ENCODE measurements at regions not wholly inside any gene's neighbourhood (a gene's known extent, or its start where the extent isn't known, plus 50 kb on each side); places are given as distances from the start of the nearest gene placed in this dataset.

DNA sequence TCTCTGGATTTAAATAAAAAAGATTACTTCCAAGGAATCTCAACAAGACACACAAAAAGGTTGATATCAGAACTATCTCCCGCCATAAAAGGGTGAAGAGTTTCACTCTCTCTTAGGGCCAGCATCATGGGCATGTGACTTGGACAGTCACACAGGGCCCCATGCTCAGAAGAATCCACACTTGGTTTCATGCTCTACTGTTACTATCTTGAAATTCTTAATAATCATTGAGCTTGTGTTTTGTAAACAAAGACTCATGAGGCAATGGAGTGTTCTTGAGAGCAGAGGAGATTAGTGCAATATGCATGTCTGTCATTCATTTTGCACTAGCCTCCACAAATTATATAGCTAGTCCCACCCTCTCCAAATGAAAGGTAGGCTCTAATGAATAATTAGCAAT lies 58.4 kb downstream of the HMHB1 start:
- DNase-seq = no peak

- DNase-seq = no peak
Observed at GRCh38 chr5:143870871-143871632, 59.1 kb downstream of the HMHB1 start.

DNA sequence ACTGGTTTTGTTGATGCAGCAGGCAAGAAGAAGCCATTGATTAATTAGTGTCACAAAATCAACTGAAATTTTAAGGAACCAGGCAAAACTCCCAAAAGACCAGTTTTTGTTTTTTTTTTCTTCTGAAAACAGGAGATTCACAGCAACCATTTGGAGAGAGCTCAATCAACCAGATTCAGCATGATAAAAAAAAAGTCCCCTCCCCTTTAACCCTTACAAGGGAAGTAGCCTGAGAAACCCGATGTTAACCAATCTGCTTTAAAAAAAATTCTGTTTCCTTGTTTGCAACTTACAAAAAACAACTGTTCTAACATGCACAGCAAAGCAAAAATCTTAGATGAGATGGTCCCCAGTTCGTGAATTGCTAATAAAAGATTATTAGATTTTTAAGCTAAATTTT lies 59.7 kb downstream of the HMHB1 start:
- DNase-seq = no peak

GRCh38 chr5:143874312-143874711 lies 62.4 kb downstream of the HMHB1 start:
- DNase-seq = no peak

GRCh38 chr5:143877196-143877595 lies 65.2 kb downstream of the HMHB1 start:
- no peak for DNase-seq

- DNase-seq = no peak
Observed at GRCh38 chr5:143878430-143878829, 66.5 kb downstream of the HMHB1 start.

DNA sequence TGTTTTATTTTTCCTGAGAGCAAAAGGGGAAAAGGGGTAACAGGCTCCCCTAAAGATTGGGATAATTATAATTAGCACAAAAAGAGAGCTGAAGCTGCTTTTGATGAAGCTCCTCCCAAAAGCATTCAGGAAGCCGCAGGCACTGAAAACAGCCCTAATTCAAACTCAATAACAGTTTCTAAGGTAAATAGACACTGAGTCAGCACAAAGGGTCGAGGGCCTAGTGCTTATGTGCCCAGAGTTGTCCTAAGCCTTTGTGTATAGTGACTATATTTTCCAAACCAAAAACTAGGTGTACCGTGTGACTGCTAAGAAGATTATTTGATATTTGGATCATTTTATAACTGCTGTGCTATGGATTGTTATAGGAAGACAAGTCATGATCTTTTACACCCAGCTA lies 67.7 kb downstream of the HMHB1 start:
- no peak for DNase-seq

DNA sequence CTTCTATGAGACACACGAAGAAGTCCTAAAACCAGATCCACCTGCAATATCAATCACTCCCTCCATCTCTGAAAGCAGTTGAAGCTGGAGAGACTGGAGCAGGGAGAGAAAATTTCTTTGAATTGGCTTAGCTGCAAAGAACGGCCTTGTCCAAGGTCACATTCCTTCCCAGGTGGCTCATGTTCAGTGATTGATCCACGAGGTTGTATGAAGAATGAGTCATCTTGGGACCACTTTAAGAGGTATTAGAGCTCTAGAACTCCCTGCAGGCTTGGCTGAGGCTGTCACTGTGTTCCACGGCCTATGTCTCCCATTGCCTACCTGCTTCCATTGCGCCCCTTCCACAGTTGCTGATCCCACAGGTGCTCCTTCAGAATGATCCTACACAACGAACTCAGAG lies 68.2 kb downstream of the HMHB1 start:
- no peak for DNase-seq

GRCh38 chr5:143882520-143882919 lies 70.6 kb downstream of the HMHB1 start:
- no peak for DNase-seq

- DNase-seq = no peak
Observed at GRCh38 chr5:143886096-143886495, 74.1 kb downstream of the HMHB1 start.

GRCh38 chr5:143886651-143887638 lies 75.0 kb downstream of the HMHB1 start:
- DNase-seq = no peak

- no peak for DNase-seq
Observed at GRCh38 chr5:143887903-143888665, 76.1 kb downstream of the HMHB1 start.

DNA sequence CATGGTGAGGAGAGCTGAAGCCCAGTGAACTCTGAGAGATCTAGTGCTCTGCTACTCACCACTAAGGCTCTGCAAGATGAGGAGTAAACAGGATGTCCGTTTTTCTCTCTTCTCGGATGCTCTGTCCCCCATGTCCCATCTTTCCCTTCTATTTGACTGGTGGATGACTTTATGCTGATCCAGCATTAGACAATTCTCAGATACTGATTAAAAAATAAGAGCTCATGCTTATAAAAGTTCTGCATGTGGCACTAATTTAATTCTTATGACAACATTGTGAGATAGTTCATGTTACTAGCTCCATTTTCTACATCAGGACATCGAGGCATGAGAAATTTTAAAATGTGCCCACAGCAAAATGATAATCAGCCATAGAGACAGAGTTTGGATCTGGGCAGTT lies 77.0 kb downstream of the HMHB1 start:
- no peak for DNase-seq

DNA sequence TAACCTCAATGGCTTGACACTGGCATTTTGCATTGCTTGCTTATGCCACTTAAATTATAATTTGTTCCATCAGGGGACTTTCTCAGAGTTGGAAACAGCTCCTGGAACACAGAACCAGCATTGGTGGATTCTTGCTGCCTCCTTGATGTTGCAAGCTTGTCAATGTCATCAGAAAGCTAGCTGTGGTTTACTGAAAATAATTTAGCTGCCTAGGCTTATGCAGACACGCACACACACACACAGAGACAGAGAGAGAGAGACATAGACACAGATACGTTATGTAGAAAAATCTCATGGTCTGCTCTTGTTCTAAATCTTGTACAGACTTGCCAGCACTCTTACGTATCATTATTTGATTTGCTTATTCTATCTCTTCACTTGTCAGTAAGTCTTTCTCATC lies 78.0 kb downstream of the HMHB1 start:
- no peak for DNase-seq

DNA sequence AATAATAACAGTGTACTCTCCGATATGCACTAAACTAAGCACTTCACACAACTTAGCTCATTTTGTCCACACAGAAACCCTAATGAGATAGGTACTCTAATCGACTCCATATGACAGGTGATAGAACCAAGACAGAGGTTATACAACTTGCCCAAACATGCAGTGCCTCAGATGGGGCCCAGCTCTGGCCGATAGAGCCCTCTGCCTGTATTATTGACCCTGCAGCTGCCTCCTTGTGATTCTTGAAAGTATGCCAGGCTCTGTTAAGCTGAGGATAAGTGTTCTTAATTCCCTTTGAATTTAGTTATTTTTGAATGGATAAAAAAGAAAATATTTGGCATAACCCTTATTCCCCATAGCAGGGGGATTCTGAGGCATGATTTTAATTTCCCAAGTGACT lies 78.5 kb downstream of the HMHB1 start:
- DNase-seq = no peak

- no peak for DNase-seq
Observed at GRCh38 chr5:143892271-143892670, 80.3 kb downstream of the HMHB1 start.

DNA sequence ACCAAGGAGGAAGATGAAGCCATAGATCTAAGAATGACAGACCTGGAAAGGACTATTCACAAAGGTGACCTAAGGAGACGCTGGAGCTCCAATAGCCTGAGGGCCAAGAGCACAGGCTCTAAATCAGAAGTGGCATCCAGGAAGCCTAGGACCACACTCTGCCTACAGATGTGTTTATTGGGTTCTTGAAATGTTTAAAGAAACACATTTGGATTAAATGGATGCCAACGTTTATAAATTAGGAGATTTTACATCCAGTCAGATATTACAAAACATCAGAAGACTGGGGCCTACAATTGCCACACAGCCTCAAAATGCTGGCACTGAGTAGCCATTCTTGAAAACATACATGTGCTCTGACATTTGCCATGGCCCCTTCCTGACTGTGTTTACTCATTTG lies 80.9 kb downstream of the HMHB1 start:
- DNase-seq = no peak

DNA sequence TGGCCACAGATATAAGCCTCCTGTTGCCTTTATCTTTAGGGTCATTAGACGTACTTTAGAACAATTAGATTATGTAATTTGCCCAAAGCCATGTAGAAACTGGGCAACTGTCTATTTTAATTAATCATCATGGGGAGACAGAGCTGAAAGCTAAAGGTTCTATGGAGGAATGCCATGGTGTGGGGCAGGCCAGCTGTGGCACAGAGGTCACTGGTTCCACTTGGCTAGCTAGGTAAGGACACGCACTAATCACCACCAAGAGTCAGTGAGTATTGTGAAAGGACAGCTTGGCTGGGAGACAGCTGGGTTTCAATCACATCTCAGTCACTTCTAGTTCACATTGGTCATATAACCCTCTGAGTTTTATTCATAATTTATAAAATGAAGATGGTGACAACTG lies 81.7 kb downstream of the HMHB1 start:
- no peak for DNase-seq

- DNase-seq = no peak
Observed at GRCh38 chr5:143896516-143896915, 84.6 kb downstream of the HMHB1 start.

DNA sequence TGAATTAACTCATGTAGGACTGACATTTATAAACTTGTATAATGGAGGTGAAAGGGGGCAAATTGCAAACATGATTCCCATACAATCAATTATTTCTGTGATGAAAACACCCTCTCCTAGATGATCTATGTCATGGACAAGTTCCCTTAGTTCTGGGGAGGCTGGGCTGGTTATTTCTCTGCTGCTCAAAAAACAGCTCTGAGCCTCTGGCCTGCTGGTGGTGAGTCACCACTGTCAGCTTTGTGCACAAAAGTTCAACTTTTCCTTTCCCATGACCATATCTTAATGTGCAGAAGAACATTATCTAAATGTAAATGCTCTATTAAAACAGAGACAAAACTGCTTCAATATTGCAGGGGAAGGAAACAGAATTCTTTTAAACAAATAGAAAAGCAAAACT lies 85.0 kb downstream of the HMHB1 start:
- DNase-seq = no peak

GRCh38 chr5:143898381-143898780 lies 86.4 kb downstream of the HMHB1 start:
- no peak for DNase-seq

DNA sequence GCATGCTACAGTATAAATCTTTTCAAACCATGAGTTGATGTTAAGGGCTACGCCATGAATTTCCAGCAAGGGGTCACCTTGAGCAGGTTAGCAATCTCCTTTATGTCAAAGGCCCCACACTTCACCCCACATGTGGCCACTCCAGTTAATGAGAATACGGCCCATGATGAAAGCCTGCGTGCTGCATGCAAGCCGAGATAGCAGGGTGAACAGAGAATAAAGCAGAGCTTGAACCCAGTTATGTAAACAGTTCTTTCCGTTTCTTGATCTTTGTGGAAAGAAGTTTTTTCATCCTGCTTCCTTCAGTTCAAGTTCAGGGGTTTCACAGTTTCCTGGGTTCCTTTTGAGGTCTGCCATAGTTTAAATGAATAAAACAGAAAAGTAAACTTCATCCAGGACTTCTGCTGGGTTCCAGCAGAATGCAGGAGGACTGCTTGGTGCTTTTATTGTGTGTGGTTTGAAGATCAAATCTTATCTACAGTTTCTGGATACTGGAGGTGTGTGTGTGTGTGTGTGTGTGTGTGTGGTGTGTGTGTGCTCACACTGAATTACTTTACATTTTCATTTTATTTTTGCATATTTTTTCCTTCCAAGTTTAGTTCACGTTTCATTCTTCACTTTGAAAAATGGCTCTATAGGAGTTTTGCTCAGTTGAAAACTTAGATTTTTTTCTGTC lies 87.1 kb downstream of the HMHB1 start:
- DNase-seq = no peak

GRCh38 chr5:143908959-143909358 lies 97.0 kb downstream of the HMHB1 start:
- no peak for DNase-seq
